GM23248 (cell line): ENCODE measurements at regions not wholly inside any gene's neighbourhood (a gene's known extent, or its start where the extent isn't known, plus 50 kb on each side); places are given as distances from the start of the nearest gene placed in this dataset.

Source experiments
- DNase-seq: peaks from one replicate; pipeline ENCODE4 v3.0.0-alpha.2; 2015
- H2AFZ ChIP-seq: fragments of 200-600 bp; sonication (generic); 2 replicates; pipeline ENCODE4 v1.6.1; 2016; ENCODE audit warnings: antibody characterized with exemption
- H3F3A ChIP-seq: fragments of 200-600 bp; sonication (generic); 2 replicates; pipeline ENCODE4 v1.6.1; 2016; ENCODE audit warnings: mild to moderate bottlenecking, antibody characterized with exemption, mixed run types; ENCODE audit not compliant: insufficient read depth
- H3K27ac ChIP-seq: fragments of 200-600 bp; sonication (generic); 2 replicates; pipeline ENCODE4 v1.5.1; 2016; ENCODE audit warnings: mild to moderate bottlenecking
- H3K27me3 ChIP-seq: fragments of 200-600 bp; sonication (generic); replicated peaks from 2 replicates; pipeline ENCODE4 v1.6.1; 2016; ENCODE audit warnings: mild to moderate bottlenecking; ENCODE audit not compliant: insufficient read depth
- H3K36me3 ChIP-seq: fragments of 200-600 bp; sonication (generic); 2 replicates; pipeline ENCODE4 v1.6.1; 2016; ENCODE audit warnings: low read depth, mild to moderate bottlenecking
- H3K4me1 ChIP-seq: fragments of 200-600 bp; sonication (generic); 2 replicates; pipeline ENCODE4 v1.6.1; 2016; ENCODE audit warnings: mild to moderate bottlenecking; ENCODE audit not compliant: insufficient read depth
- H3K4me2 ChIP-seq: fragments of 200-600 bp; sonication (generic); one replicate; pipeline ENCODE4 v1.6.1; 2016; ENCODE audit warnings: mild to moderate bottlenecking; ENCODE audit not compliant: unreplicated experiment
- H3K4me3 ChIP-seq: fragments of 200-600 bp; sonication (generic); 2 replicates; pipeline ENCODE4 v1.5.1; 2016; ENCODE audit warnings: mild to moderate bottlenecking
- H3K79me2 ChIP-seq: fragments of 200-600 bp; sonication (generic); 2 replicates; pipeline ENCODE4 v1.6.1; 2016; ENCODE audit warnings: mild to moderate bottlenecking; ENCODE audit not compliant: insufficient read depth
- H3K9ac ChIP-seq: fragments of 200-600 bp; sonication (generic); 2 replicates; pipeline ENCODE4 v1.6.1; 2016; ENCODE audit warnings: mild to moderate bottlenecking
- H3K9me2 ChIP-seq: fragments of 200-600 bp; sonication (generic); 2 replicates; pipeline ENCODE4 v1.6.1; 2016; ENCODE audit warnings: mixed run types, mild to moderate bottlenecking, moderate library complexity; ENCODE audit not compliant: insufficient read depth
- H3K9me3 ChIP-seq: fragments of 200-600 bp; sonication (generic); one replicate; pipeline ENCODE4 v1.6.1; 2017; ENCODE audit warnings: low read depth
- H4K20me1 ChIP-seq: fragments of 200-600 bp; sonication (generic); 2 replicates; pipeline ENCODE4 v1.6.0; 2016; ENCODE audit not compliant: insufficient read depth
- EZH2 ChIP-seq: fragments of 200-600 bp; sonication (generic); IDR thresholded peaks from 2 replicates; pipeline ENCODE4 v1.6.1; 2018; ENCODE audit warnings: antibody characterized with exemption, mild to moderate bottlenecking; ENCODE audit not compliant: insufficient read depth, poor library complexity, severe bottlenecking
- EZH2phosphoT487 ChIP-seq: fragments of 200-600 bp; sonication (generic); IDR thresholded peaks from 2 replicates; pipeline ENCODE4 v1.6.1; 2018; ENCODE audit warnings: antibody characterized with exemption, moderate library complexity, mild to moderate bottlenecking, low read depth; ENCODE audit not compliant: insufficient read depth
- WGBS, 2 experiments: methylation state at CpG; one replicate each; pipeline ENCODE4 v1.1.6; 2015 to 2017; ENCODE audit warnings: low lambda C conversion rate in 2 of 2, low coverage in 1 of 2; ENCODE audit errors: missing lambda C conversion rate in 2 of 2; 5-methylcytosine and 5-hydroxymethylcytosine counted together
- in situ Hi-C: fragments of 300-500 bp; cut with MboI; formaldehyde crosslinking; loops from 2 replicates; pipeline ENCODE4 v1.15.0; 2020

DNA sequence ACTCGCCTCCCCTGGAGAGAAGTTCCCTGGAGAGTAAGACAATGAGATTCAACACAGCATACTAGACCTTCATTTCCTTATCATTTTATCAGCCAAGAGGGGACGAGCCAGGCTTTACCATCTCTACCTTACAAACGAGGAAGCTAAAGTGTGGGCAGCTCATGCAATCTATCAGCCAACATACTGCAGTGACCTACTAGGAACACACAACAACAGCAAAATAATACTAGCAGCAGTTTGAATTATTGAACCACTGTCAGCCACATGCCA is 60.0 kb upstream of the TEX51 start:
- Histone ChIP-seq H3K4me2 (no peak overlapping the region), H3K27ac (no peak overlapping the region), H3K9me2 (no peaks in the 10 kb centered on the region), H4K20me1 (no peaks in the 10 kb centered on the region), H3F3A (no peaks in the 10 kb centered on the region), H3K4me3 (no peak overlapping the region), H3K79me2 (no peaks in the 10 kb centered on the region), H2AFZ (no peak overlapping the region), H3K27me3 (no peaks in the 10 kb centered on the region), H3K36me3 (no peaks in the 10 kb centered on the region), H3K9me3 (no peaks in the 10 kb centered on the region), H3K4me1 (no peaks in the 10 kb centered on the region), H3K9ac (no peak overlapping the region)
- no peak for DNase-seq
- in situ Hi-C loops, result no loop called here
- WGBS, 2 experiments, result 3 to 5% methylated on average over 3 of the region's 3 CpGs
- TF ChIP-seq EZH2phosphoT487, result no peak
- no peak for TF ChIP-seq EZH2

DNA sequence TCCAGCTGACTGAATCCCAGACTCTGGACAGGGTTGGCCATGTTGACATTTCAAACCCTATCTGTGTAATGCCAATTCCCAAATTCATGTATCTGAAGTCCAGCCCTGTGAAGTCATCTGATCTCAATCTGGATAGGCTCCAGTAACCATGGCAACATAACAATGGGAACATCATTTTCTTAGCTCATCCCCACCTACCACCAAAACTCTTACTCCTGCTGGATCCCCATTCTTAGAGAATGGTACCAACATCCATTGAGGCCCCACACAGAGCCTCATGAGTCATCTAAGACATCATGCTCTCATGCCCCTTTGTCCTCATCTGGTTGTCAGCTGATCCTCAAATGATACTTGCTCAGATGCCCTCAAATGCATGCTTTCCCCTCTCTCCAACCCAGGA is 58.9 kb upstream of the TEX51 start:
- Histone ChIP-seq H3K9me2 (no peaks in the 10 kb centered on the region), H3K79me2 (no peaks in the 10 kb centered on the region), H3K9me3 (no peaks in the 10 kb centered on the region), H2AFZ (no peak overlapping the region), H3K4me3 (no peak overlapping the region), H4K20me1 (no peaks in the 10 kb centered on the region), H3K4me1 (no peaks in the 10 kb centered on the region), H3K27me3 (no peaks in the 10 kb centered on the region), H3F3A (no peaks in the 10 kb centered on the region), H3K36me3 (no peaks in the 10 kb centered on the region), H3K4me2 (no peak overlapping the region), H3K9ac (no peak overlapping the region), H3K27ac (no peak overlapping the region)
- DNase-seq, result no peak
- in situ Hi-C loops, result no loop called here
- TF ChIP-seq EZH2phosphoT487 (no peak), EZH2 (no peak)

DNA sequence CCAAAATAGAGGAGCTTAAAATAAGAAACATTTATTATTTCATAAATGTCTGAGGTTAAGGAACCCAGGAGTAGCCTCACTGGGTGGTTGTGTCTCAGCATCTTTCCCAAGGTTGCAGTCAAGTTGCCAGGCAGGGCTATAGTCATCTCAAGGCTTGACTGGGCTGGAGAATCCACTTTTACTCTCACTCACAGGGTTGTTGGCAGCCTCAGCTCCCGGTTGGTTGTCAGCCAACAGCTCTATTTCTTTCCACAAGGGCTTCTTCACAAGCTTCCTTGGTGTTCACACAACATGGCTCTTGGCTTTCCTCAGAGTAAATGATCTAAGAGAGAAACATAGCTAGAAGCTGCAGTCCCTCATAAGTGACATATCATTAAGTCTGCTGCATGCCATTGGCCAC is 55.6 kb upstream of the TEX51 start:
- no peak overlapping the region for H2AFZ ChIP-seq
- no peaks in the 10 kb centered on the region for H3K4me1 ChIP-seq
- DNase-seq, result no peak
- no peaks in the 10 kb centered on the region for H4K20me1 ChIP-seq
- TF ChIP-seq EZH2phosphoT487 (no peak), EZH2 (no peak)
- no peaks in the 10 kb centered on the region for H3K9me2 ChIP-seq
- H3K79me2 ChIP-seq, result no peaks in the 10 kb centered on the region
- no peak overlapping the region for H3K9ac ChIP-seq
- H3F3A ChIP-seq, result no peaks in the 10 kb centered on the region
- H3K4me3 ChIP-seq, result no peak overlapping the region
- in situ Hi-C loops, result no loop called here
- no peak overlapping the region for H3K4me2 ChIP-seq
- no peaks in the 10 kb centered on the region for H3K9me3 ChIP-seq
- H3K27me3 ChIP-seq, result no peaks in the 10 kb centered on the region
- WGBS, 2 experiments, result 0 to 4% methylated on average over 1 of the region's 1 CpG
- no peak overlapping the region for H3K27ac ChIP-seq
- no peaks in the 10 kb centered on the region for H3K36me3 ChIP-seq

DNA sequence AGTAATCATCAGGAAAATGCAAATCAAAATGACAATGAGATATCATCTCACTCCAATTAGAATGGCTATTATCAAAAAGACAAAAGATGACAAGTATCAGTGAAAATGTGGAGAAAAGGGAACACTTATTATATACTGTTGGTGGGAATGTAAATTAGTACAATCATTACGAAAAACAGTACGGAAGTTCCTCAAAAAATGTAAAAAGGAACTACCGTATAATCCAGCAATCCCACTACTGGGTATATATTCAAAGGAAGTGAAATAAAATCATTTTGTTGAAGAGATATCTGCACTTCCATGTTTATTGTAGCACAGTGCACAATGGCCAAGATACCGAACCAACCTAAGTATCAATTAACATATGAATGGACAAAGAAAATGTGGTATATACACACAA is 52.4 kb upstream of the TEX51 start:
- Histone ChIP-seq H4K20me1 (no peaks in the 10 kb centered on the region), H3K4me1 (no peaks in the 10 kb centered on the region), H3K9ac (no peak overlapping the region), H3K4me3 (no peak overlapping the region), H2AFZ (no peak overlapping the region), H3K27ac (no peak overlapping the region), H3K9me3 (no peaks in the 10 kb centered on the region), H3K4me2 (no peak overlapping the region), H3K36me3 (no peaks in the 10 kb centered on the region), H3K9me2 (no peaks in the 10 kb centered on the region), H3F3A (no peaks in the 10 kb centered on the region), H3K79me2 (no peaks in the 10 kb centered on the region), H3K27me3 (no peaks in the 10 kb centered on the region)
- in situ Hi-C loops, result no loop called here
- TF ChIP-seq EZH2, result no peak
- no peak for TF ChIP-seq EZH2phosphoT487
- 80 to 81% methylated on average over 4 of the region's 4 CpGs for WGBS, 2 experiments
- DNase-seq, result no peak
